ENCODE measurements at regions not wholly inside any gene's neighbourhood (a gene's known extent, or its start where the extent isn't known, plus 50 kb on each side); places are given as distances from the start of the nearest gene placed in this dataset.

- no peak for DNase-seq
Measured at GRCh38 chr10:2949948-2950354, 117.4 kb upstream of the PFKP start.

GRCh38 chr10:2949221-2949947 lies 118.0 kb upstream of the PFKP start:
- DNase-seq = no peak

GRCh38 chr10:2948127-2948854 lies 119.1 kb upstream of the PFKP start:
- no peak for DNase-seq

GRCh38 chr10:2944788-2945187 lies 122.6 kb upstream of the PFKP start:
- no peak for DNase-seq

- no peak for DNase-seq
Measured at GRCh38 chr10:2943932-2944614, 123.3 kb upstream of the PFKP start.

- no peak for DNase-seq
Measured at GRCh38 chr10:2942938-2943337, 124.4 kb upstream of the PFKP start.

GRCh38 chr10:2938869-2939268 lies 128.5 kb upstream of the PFKP start:
- DNase-seq = no peak

GRCh38 chr10:2936816-2937215 lies 130.5 kb upstream of the PFKP start:
- no peak for DNase-seq

GRCh38 chr10:2935647-2936386 lies 131.5 kb upstream of the PFKP start:
- DNase-seq = no peak

- no peak for DNase-seq
Measured at GRCh38 chr10:2933924-2934323, 133.4 kb upstream of the PFKP start.

GRCh38 chr10:2933519-2933918 lies 133.8 kb upstream of the PFKP start:
- DNase-seq = no peak

GRCh38 chr10:2933071-2933470 lies 134.3 kb upstream of the PFKP start:
- no peak for DNase-seq

- no peak for DNase-seq
Measured at GRCh38 chr10:2929480-2930258, 137.7 kb upstream of the PFKP start.

GRCh38 chr10:2927958-2928840 lies 139.1 kb upstream of the PFKP start:
- peak; percentile 45 for DNase-seq

GRCh38 chr10:2926918-2927660 lies 140.3 kb upstream of the PFKP start:
- no peak for DNase-seq

GRCh38 chr10:2925631-2926030 lies 141.7 kb upstream of the PFKP start:
- DNase-seq = no peak

GRCh38 chr10:2924431-2924830 lies 142.9 kb upstream of the PFKP start:
- no peak for DNase-seq

- no peak for DNase-seq
Measured at GRCh38 chr10:2921956-2922680, 145.2 kb upstream of the PFKP start.

- DNase-seq = no peak
Measured at GRCh38 chr10:2920637-2921036, 146.7 kb upstream of the PFKP start.

- no peak for DNase-seq
Measured at GRCh38 chr10:2920168-2920567, 147.2 kb upstream of the PFKP start.

Data from hindlimb muscle (tissue), 1 donor.